ENCODE measurements at regions not wholly inside any gene's neighbourhood (a gene's known extent, or its start where the extent isn't known, plus 50 kb on each side); places are given as distances from the start of the nearest gene placed in this dataset.

DNA sequence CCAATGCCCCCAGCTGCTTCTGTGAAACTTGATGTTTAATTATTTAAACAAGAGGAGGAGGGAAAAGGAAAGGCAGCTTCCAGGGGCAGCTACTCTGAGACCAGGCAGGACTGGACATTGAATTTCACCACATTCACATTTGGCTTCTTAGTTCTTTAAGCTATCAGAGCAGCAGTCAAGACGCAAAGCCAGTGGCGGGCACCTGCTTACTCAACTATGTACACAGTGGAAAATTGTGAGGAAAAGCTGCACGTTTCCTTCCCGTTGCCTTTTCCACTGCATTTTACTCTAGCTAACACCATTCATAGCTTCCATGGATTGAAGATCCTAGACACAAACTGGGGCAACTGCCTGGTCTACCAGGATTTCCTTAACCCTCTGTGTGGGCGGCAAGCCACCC is 200.3 kb downstream of the ERCC6L2 start:
- DNase-seq (ENCODE audit: low read depth): no peak
- TF ChIP-seq, protein P1, sequence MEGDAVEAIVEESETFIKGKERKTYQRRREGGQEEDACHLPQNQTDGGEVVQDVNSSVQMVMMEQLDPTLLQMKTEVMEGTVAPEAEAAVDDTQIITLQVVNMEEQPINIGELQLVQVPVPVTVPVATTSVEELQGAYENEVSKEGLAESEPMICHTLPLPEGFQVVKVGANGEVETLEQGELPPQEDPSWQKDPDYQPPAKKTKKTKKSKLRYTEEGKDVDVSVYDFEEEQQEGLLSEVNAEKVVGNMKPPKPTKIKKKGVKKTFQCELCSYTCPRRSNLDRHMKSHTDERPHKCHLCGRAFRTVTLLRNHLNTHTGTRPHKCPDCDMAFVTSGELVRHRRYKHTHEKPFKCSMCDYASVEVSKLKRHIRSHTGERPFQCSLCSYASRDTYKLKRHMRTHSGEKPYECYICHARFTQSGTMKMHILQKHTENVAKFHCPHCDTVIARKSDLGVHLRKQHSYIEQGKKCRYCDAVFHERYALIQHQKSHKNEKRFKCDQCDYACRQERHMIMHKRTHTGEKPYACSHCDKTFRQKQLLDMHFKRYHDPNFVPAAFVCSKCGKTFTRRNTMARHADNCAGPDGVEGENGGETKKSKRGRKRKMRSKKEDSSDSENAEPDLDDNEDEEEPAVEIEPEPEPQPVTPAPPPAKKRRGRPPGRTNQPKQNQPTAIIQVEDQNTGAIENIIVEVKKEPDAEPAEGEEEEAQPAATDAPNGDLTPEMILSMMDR (conservative IDR thresholded peaks at IDR 0.05; ENCODE audit: low read depth, low read length): no peak
- no peak overlapping the region for H3K4me3 ChIP-seq (ENCODE audit: low read depth, low read length)

DNA sequence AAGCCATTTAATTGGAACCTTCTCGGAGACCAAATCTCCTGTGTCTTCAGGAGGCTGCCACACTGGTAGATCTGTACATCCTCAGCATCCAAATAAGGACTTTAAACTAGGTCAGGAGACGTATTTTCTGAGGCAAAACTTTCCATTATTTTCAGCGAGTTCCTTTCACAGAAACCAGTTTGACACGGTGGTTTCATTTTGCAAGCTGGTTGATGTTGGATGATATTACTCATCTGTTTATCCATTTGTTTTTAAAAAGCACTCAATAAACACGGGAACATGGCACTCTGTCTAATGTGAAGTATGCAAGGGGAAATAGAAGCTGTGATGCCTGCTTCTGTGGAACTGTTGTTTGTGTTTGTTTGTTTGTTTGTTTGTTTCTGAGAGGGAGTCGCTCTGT is 199.6 kb downstream of the ERCC6L2 start:
- H3K4me3 ChIP-seq (ENCODE audit: low read depth, low read length): no peak overlapping the region
- TF ChIP-seq, protein P1 (conservative IDR thresholded peaks at IDR 0.05; ENCODE audit: low read depth, low read length): no peak
- no peak for DNase-seq (ENCODE audit: low read depth)

DNA sequence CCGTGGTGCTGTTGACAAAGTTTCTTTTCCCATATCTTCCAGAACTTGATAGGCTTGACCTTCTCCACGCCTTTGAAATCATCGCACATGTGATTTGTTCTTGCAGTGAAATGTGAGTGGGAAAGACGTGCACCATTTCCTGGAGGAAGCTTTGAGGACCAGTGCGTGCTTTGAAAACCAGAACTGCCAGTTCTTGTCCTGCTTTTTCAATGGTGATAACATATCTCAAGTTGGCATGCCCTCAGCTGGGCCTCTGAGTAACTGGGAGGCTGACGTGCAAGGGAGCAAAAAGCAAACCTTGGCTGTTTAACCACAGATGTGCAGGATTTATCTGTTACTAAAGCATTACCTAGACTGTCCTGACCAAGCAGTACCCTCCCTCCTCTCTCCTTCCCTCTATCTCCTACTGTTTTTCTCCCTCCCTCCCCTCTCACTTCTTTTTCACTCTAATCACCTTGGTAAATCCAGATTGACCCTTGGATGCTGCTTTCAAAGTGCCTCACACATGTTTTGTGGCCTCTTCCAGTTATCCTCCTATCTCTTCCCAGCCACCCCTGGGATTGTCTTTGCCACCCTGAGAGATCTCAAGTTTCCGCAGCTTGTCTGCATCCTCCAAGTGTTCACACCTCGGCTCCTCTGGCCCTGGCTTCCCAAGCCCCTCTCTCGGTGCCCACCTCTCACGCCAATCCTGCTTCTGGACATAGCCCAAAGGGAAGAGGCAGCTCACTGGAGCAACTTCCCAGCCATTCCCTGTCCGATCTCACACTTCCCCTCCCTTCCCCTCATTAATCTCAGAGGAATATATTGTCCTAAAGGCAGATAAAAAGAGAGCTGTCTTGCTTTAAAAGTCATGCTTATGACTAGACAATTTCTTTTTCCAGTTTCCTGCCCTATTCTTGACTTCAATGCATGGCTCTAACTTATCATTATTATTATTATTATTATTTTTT is 198.3 kb downstream of the ERCC6L2 start:
- H3K4me3 ChIP-seq (ENCODE audit: low read depth, low read length): no peak overlapping the region
- no peak for DNase-seq (ENCODE audit: low read depth)
- TF ChIP-seq, protein P1 (conservative IDR thresholded peaks at IDR 0.05; ENCODE audit: low read depth, low read length): no peak

DNA sequence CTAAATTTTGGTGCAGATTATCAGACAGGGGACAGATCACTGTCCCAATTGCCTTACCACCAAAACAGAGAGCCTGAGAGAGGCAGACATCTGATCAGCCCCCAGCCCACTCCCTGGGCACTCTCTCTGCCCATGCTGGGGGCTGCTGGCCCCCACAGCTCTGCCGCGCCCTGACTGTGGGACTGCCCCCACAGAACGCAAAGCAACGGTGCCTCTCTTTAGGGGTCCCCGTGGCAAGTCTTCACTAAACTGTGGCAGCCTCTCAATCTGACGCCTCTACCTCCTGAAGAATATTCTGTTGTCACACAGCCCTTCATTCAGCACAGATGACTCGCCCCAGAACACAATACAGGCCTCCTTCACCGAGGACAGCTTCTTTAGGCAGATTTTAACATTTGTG is 197.4 kb downstream of the ERCC6L2 start:
- TF ChIP-seq, protein P1 (conservative IDR thresholded peaks at IDR 0.05; ENCODE audit: low read depth, low read length): no peak

DNA sequence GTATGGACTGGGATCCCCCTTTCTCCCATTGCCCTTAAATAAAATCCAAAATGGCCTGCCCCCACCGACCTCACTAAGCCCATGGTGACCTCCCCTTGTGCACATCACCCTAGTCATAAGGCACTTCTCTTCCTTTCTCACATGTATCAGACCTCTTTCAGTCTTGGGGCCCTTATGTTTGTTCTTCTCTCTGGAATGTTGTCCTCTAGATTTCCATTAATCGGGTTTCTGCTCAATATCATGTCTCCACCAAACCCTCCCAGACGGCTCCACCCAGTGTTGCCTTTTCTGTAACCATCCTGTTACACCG is 196.3 kb downstream of the ERCC6L2 start:
- DNase-seq (ENCODE audit: low read depth): no peak
- TF ChIP-seq, protein P1 (conservative IDR thresholded peaks at IDR 0.05; ENCODE audit: low read depth, low read length): no peak
- no peak overlapping the region for H3K4me3 ChIP-seq (ENCODE audit: low read depth, low read length)

More for the DNA sequence above, 197.4 kb downstream of the ERCC6L2 start:
- no peak overlapping the region for H3K4me3 ChIP-seq (ENCODE audit: low read depth, low read length)
- DNase-seq (ENCODE audit: low read depth): no peak

DNA sequence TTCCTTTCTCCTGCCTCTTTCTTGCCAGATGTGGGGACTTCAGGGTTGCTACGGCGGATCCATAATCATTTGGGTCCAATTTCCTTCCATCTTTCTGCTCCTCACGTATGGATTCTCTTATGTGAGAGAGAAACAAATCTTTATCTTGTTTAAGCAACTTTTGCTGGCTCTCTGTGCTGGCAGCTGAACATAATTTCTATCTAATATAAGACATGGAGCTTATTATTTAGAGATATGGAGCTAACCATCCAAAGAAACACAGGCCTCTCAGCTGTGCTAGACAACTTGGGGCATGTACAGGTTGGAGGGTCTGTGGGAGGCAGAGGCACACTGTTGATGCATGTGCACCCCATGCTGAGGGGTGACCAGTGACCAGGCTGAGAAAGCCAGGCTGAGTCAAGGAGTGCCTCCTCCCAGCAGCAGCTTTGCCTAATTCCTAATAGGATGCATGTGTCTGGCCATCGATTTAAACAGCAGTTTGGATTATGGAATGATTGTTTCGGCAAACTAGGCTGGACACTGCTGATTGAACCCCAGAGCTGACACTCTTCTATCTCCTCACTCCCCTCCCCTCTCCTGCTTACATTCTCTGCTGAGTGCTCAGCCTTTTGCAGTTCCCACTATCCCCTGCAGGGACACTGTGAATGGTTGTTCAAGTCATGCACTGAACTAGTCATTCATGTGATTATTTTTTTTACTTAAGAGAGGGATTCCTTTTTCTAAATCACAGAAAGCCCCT is 195.8 kb downstream of the ERCC6L2 start:
- TF ChIP-seq, protein P1 (conservative IDR thresholded peaks at IDR 0.05; ENCODE audit: low read depth, low read length): peak; percentile 76
- H3K4me3 ChIP-seq (ENCODE audit: low read depth, low read length): no peak overlapping the region
- peak; percentile 78 for DNase-seq (ENCODE audit: low read depth)

Data from choroid plexus epithelial cell (primary cell).